IMR-90 (cell line): ENCODE measurements at regions not wholly inside any gene's neighbourhood (a gene's known extent, or its start where the extent isn't known, plus 50 kb on each side); places are given as distances from the start of the nearest gene placed in this dataset.

ENCODE experiments used
- ATAC-seq: fragments of 200-7000 bp; cut with Tn5 transposase; 2 replicates; pipeline ENCODE4 v1.9.1; 2020; ENCODE audit warnings: low read depth, mild to moderate bottlenecking, moderate library complexity
- BruUV-seq: library from RNA; stranded (reverse); fragments of 400-500 nt; replicated peaks from 2 replicates; lab custom pipeline; 2021; lab: Mats Ljungman, UMichigan
- CTCF ChIA-PET: fragments of 300-600 bp; formaldehyde crosslinking; extraction: SDS; loops from one replicate; lab custom pipeline; 2021; ENCODE audit warnings: antibody characterized with exemption; lab: Yijun Ruan, JAX
- POLR2A ChIA-PET: fragments of 300-600 bp; sonication (Branson Sonifier 250); formaldehyde crosslinking; loops from one replicate; lab custom pipeline; 2022; ENCODE audit warnings: antibody characterized with exemption; ENCODE audit not compliant: unreplicated experiment; lab: Charles Lee
- DNase-seq: peaks from one replicate; pipeline ENCODE4 v3.0.0; 2013
- H2AFZ ChIP-seq: replicated peaks from 2 replicates; pipeline ENCODE3; 2013; ENCODE audit warnings: low read length, mild to moderate bottlenecking; ENCODE audit not compliant: poor library complexity
- H2AK5ac ChIP-seq: 2 replicates; pipeline ENCODE4 v1.6.1; 2013; ENCODE audit warnings: low read depth, low read length, inconsistent platforms
- H2AK9ac ChIP-seq: replicated peaks from 2 replicates; pipeline ENCODE3; 2013; ENCODE audit warnings: mild to moderate bottlenecking, low read depth, low read length, moderate library complexity; ENCODE audit not compliant: poor library complexity
- H2BK120ac ChIP-seq: 2 replicates; pipeline ENCODE4 v1.6.1; 2013; ENCODE audit warnings: low read depth, low read length, inconsistent platforms
- H2BK15ac ChIP-seq: 3 replicates; pipeline ENCODE4 v1.6.1; 2013; ENCODE audit warnings: low read depth, low read length, inconsistent platforms
- H2BK20ac ChIP-seq: 2 replicates; pipeline ENCODE4 v1.6.1; 2013; ENCODE audit warnings: low read depth, mild to moderate bottlenecking, inconsistent platforms, low read length, moderate library complexity
- H2BK5ac ChIP-seq: 2 replicates; pipeline ENCODE4 v1.6.1; 2013; ENCODE audit warnings: mild to moderate bottlenecking, low read depth, low read length, inconsistent platforms; ENCODE audit not compliant: poor library complexity, severe bottlenecking
- H3K14ac ChIP-seq: replicated peaks from 2 replicates; pipeline ENCODE4 v1.6.1; 2013; ENCODE audit warnings: low read depth, low read length, inconsistent platforms
- H3K18ac ChIP-seq: 2 replicates; pipeline ENCODE4 v1.6.1; 2013; ENCODE audit warnings: low read depth, low read length, control low read depth
- H3K23ac ChIP-seq: 2 replicates; pipeline ENCODE4 v1.6.1; 2013; ENCODE audit warnings: low read depth, low read length, inconsistent platforms
- H3K27ac ChIP-seq: 2 replicates; pipeline ENCODE4 v1.5.1; 2013; ENCODE audit warnings: mild to moderate bottlenecking, control low read depth, low read length; ENCODE audit not compliant: insufficient read depth
- H3K27me3 ChIP-seq: 2 replicates; pipeline ENCODE4 v1.6.1; 2013; ENCODE audit warnings: low read length; ENCODE audit not compliant: control insufficient read depth, insufficient read depth
- H3K36me3 ChIP-seq: 2 replicates; pipeline ENCODE4 v1.6.1; 2013; ENCODE audit warnings: low read length, mixed read lengths; ENCODE audit not compliant: control insufficient read depth, insufficient read depth
- H3K4ac ChIP-seq: 2 replicates; pipeline ENCODE4 v1.6.1; 2013; ENCODE audit warnings: low read depth, low read length, inconsistent platforms
- H3K4me1 ChIP-seq: 2 replicates; pipeline ENCODE4 v1.6.1; 2013; ENCODE audit warnings: low read length, mixed read lengths; ENCODE audit not compliant: control insufficient read depth, insufficient read depth
- H3K4me2 ChIP-seq: 2 replicates; pipeline ENCODE4 v1.6.1; 2013; ENCODE audit warnings: low read depth, mild to moderate bottlenecking, control low read depth, low read length, moderate library complexity
- H3K4me3 ChIP-seq: 2 replicates; pipeline ENCODE4 v1.5.1; 2013; ENCODE audit warnings: low read depth, mild to moderate bottlenecking, control low read depth, low read length, moderate library complexity; ENCODE audit not compliant: insufficient read depth
- H3K56ac ChIP-seq: 2 replicates; pipeline ENCODE4 v1.6.1; 2013; ENCODE audit warnings: low read length, inconsistent platforms; ENCODE audit not compliant: insufficient read depth; ENCODE audit errors: extremely low read depth
- H3K79me1 ChIP-seq, 2 experiments: 2 replicates each; pipeline ENCODE4 v1.6.1; 2013; ENCODE audit warnings: low read length in 2 of 2, inconsistent platforms in 1 of 2, low read depth in 1 of 2
- H3K9ac ChIP-seq: 2 replicates; pipeline ENCODE4 v1.6.1; 2013; ENCODE audit warnings: low read depth, low read length, control low read depth
- H3K9me1 ChIP-seq: 2 replicates; pipeline ENCODE4 v1.6.1; 2013; ENCODE audit warnings: low read length, inconsistent platforms; ENCODE audit not compliant: insufficient read depth
- H3K9me3 ChIP-seq: 2 replicates; pipeline ENCODE4 v1.6.1; 2013; ENCODE audit warnings: low read length; ENCODE audit not compliant: control insufficient read depth, insufficient read depth
- H4K20me1 ChIP-seq: 2 replicates; pipeline ENCODE4 v1.6.1; 2013; ENCODE audit warnings: low read length, inconsistent platforms; ENCODE audit not compliant: insufficient read depth
- H4K5ac ChIP-seq: 2 replicates; pipeline ENCODE4 v1.6.1; 2013; ENCODE audit warnings: mild to moderate bottlenecking, low read depth, low read length, control low read depth
- H4K8ac ChIP-seq, 2 experiments: 2 replicates each; pipeline ENCODE4 v1.6.1; 2013; ENCODE audit warnings: low read depth in 2 of 2, low read length in 2 of 2, control low read depth in 1 of 2, inconsistent platforms in 1 of 2
- H4K91ac ChIP-seq: 2 replicates; pipeline ENCODE4 v1.6.1; 2013; ENCODE audit warnings: low read depth, low read length, inconsistent platforms; ENCODE audit not compliant: insufficient read depth
- ELK1 ChIP-seq: fragments of 150-350 bp; IDR thresholded peaks from 2 replicates; pipeline ENCODE4 v1.6.1; 2016; ENCODE audit warnings: low read depth, mild to moderate bottlenecking, low read length, moderate library complexity, borderline replicate concordance
- MAFK ChIP-seq: IDR thresholded peaks from 2 replicates; pipeline ENCODE4 v1.6.1; 2012; ENCODE audit warnings: low read depth, low read length, improper control_type of control experiment
- NFE2L2 ChIP-seq: fragments of 150-350 bp; IDR thresholded peaks from 2 replicates; pipeline ENCODE4 v1.6.1; 2016; ENCODE audit warnings: low read depth, mild to moderate bottlenecking, low read length
- RFX5 ChIP-seq: IDR thresholded peaks from 2 replicates; pipeline ENCODE4 v1.8.0; 2012; ENCODE audit warnings: low read depth, mild to moderate bottlenecking, low read length, moderate library complexity
- SMC3 ChIP-seq: fragments of 150-350 bp; IDR thresholded peaks from 2 replicates; pipeline ENCODE4 v1.6.1; 2016; ENCODE audit warnings: low read depth, mild to moderate bottlenecking, antibody characterized with exemption, low read length, moderate library complexity
- WGBS, 2 experiments: methylation state at CpG; one replicate each; pipeline versions ENCODE4 v1.1.5 to v1.1.7; 2013; ENCODE audit warnings: missing lambda C conversion rate in 2 of 2; ENCODE audit not compliant: insufficient read length in 1 of 2; ENCODE audit errors: extremely low coverage in 2 of 2; 5-methylcytosine and 5-hydroxymethylcytosine counted together
- dilution Hi-C: fragments of 300-500 bp; cut with HindIII; formaldehyde crosslinking; loops from one replicate; pipeline ENCODE4 v1.14.3; 2018; ENCODE audit warnings: low sequenced_read_pairs; ENCODE audit not compliant: unreplicated experiment
- in situ Hi-C: fragments of 300-500 bp; cut with MboI; formaldehyde crosslinking; loops from 3 replicates; pipeline ENCODE4 v1.14.3; 2019; ENCODE audit warnings: low sequenced_read_pairs, inconsistent platforms, mixed read lengths
- intact Hi-C: fragments of 100-400 bp; cut with micrococcal nuclease; formaldehyde crosslinking; loops from 2 replicates; pipeline ENCODE4 v1.10.0; 2022

- Histone ChIP-seq H2AK5ac (no peak overlapping the region), H3K4me3 (no peak overlapping the region), H3K9me3 (no peaks in the 10 kb centered on the region), H3K36me3 (no peaks in the 10 kb centered on the region), H2BK20ac (no peak overlapping the region), H3K23ac (no peak overlapping the region), H2BK5ac (no peak overlapping the region), H3K9me1 (no peaks in the 10 kb centered on the region), H2AK9ac (no peak overlapping the region), H2AFZ (no peak overlapping the region), H3K4me2 (no peak overlapping the region), H3K14ac (no peak overlapping the region), H3K27ac (no peak overlapping the region), H2BK120ac (no peak overlapping the region), H3K9ac (no peak overlapping the region), H3K4ac (no peak overlapping the region), H2BK15ac (no peak overlapping the region), H3K79me1 (no peaks in the 10 kb centered on the region), H3K27me3 (peaks cover 3% of the 10 kb centered on the region; the same call in 1 of the 2 replicates), H3K18ac (no peak overlapping the region), H4K20me1 (no peaks in the 10 kb centered on the region), H3K4me1 (no peaks in the 10 kb centered on the region), H4K91ac (no peak overlapping the region), H4K8ac (no peak overlapping the region), H3K56ac (no peak overlapping the region), H4K5ac (no peak overlapping the region)
- CTCF ChIA-PET = no interaction called here
- POLR2A ChIA-PET = no interaction called here
- in situ Hi-C loops = no loop called here
- no CpG with 5 or more reads among the region's 2 CpGs for WGBS, 2 experiments
- BruUV-seq = no TSS peak
- intact Hi-C loops = no loop called here
- TF ChIP-seq SMC3 = no peak
- no peak for TF ChIP-seq NFE2L2
- TF ChIP-seq MAFK = no peak
- TF ChIP-seq ELK1 = no peak
- TF ChIP-seq RFX5 = no peak
- DNase-seq (no peak), ATAC-seq (no peak)
- dilution Hi-C loops = no loop called here
Measured at GRCh38 chr3:27779176-27779575, 57.1 kb upstream of the EOMES start.
